ENCODE measurements at regions not wholly inside any gene's neighbourhood (a gene's known extent, or its start where the extent isn't known, plus 50 kb on each side); places are given as distances from the start of the nearest gene placed in this dataset.

DNA sequence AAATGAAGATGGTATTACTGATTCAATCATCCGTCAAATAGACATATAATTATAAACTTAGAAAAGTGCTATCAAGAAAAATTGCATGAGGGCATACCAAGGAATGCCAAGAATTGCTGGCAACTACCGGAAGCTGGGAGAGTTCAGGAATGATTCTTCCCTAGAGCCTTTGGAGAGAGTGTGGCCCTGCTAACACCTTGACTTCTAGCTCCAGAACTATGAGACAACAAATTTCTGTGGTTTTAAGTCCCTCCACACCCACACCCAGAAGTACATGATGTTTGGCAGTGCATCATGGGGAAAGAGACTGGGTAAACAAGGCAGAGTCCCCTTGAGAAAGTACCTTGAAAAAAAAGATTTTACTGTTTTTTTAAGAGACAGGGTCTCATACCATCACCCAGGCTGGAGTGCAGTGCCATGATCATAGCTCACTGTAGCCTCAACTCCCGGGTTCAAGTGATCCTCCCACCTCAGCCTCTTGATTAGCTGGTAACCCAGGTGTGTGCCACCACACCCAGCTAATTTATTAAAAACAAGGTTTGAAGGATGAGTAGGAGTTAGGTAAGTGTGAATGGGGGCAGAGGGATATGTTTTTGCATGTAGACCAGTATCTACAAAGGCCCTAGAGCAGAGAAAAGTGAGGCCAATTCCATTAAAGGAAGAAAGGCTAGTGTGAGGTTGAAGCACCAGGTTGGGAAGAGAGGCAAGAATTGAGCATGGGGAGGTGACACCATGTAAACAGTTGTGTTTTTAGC is 53.1 kb downstream of the GSX2 start:
- DNase-seq, result no peak

- DNase-seq, result no peak
These were observed 56.0 kb downstream of the GSX2 start for GRCh38 chr4:54155936-54156335.

- peak; percentile 44 for DNase-seq
These were observed 57.6 kb downstream of the GSX2 start for GRCh38 chr4:54157606-54158005.

DNA sequence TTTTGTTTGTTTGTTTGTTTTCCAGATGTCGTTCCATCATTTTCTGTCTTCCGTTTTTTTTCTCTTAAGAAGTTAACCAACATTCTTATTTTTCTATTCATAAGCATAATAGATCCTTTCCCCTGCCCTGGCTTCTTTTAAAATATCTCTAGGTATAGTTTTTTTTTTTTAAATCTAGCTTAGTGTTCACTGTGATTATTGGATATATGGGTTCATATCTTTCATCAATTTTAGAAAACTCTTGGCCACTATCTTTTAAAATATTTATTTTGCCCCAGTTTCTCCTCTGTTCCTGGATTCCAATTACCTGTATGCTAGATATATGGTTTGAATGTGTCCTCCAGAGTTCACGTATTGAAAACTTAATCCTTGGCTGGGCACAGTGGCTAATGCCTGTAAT is 59.6 kb downstream of the GSX2 start:
- no peak for DNase-seq

- no peak for DNase-seq
These were observed 64.1 kb upstream of the PDGFRA start for GRCh38 chr4:54165011-54165410.

GRCh38 chr4:54165438-54165837 is 63.7 kb upstream of the PDGFRA start:
- DNase-seq, result no peak

DNA sequence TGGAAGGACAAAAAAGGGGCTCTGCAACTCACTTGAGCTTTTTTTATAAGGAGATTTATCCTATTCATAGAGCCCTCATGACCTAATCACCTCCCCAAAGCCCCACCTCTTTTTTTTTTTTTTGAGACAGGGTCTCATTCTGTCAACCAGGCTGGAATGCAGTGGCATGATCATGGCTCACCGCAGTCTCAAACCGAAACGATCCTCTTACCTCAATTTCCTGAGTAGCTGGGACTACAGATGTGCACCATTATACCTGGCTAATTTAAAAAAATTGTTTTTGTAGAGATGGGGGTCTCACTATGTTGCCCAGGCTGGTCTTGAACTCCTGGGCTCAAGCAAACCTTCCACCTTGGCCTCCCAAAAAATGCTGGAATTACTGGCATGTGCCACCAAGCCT is 61.6 kb upstream of the PDGFRA start:
- DNase-seq, result no peak

DNA sequence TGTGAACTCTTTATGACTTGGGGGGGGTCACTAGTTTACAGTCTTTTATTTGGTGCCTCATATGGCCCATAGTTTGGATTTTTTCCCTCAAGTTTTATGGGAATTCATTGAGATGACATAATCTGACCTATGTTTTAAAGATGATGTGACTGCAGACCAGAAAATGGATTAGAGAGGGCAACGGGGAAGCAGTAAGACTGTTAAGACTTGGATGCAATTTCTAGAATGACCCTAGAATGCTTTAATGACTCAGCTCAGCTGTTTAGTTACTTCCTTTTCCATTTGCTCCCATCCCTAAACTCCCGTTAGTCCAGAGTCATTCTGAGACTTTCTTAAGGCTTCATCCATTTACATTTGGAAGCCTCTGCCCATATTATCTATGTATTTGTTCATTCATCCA is 59.9 kb upstream of the PDGFRA start:
- DNase-seq, result peak; percentile 13

GRCh38 chr4:54172156-54172555 is 56.9 kb upstream of the PDGFRA start:
- no peak for DNase-seq

GRCh38 chr4:54173281-54173912 is 55.7 kb upstream of the PDGFRA start:
- DNase-seq, result no peak

- DNase-seq, result no peak
These were observed 52.9 kb upstream of the PDGFRA start for GRCh38 chr4:54176202-54176601.
